Central memory CD8-positive, alpha-beta T cell (primary cell): ENCODE measurements at regions not wholly inside any gene's neighbourhood (a gene's known extent, or its start where the extent isn't known, plus 50 kb on each side); places are given as distances from the start of the nearest gene placed in this dataset.
A peak's percentile ranks its signal among the peaks of the same experiment; 100 is the strongest.
"Not testable (repeated sequence)": the region's sequence is repeated elsewhere in the genome, so short reads cannot be mapped to it uniquely, and the experiment has no call there.

Experiments
- ATAC-seq: fragments of 150-1000 bp; cut with Tn5 transposase; replicated peaks from 2 replicates; pipeline ENCODE4 v1.10.0; 2022; ENCODE audit warnings: mild to moderate bottlenecking, moderate FRiP score, moderate number of reproducible peaks; ENCODE audit not compliant: poor library complexity, severe bottlenecking; ENCODE audit errors: extremely low read depth
- DNase-seq, 2 donors: peaks; one replicate each; pipeline ENCODE4 v3.0.0; 2021; ENCODE audit warnings: low spot score in 2 of 2
- H3K27ac Mint-ChIP-seq: one replicate; pipeline ENCODE4 v1.8.0; 2022; ENCODE audit warnings: low read depth, mild to moderate bottlenecking, moderate library complexity, mixed read lengths
- H3K27me3 Mint-ChIP-seq: one replicate; pipeline ENCODE4 v1.8.0; 2022; ENCODE audit warnings: mixed read lengths
- H3K36me3 Mint-ChIP-seq: one replicate; pipeline ENCODE4 v1.8.0; 2022; ENCODE audit warnings: mild to moderate bottlenecking, moderate library complexity, mixed read lengths; ENCODE audit not compliant: insufficient read depth
- H3K4me1 Mint-ChIP-seq: one replicate; pipeline ENCODE4 v1.8.0; 2022; ENCODE audit warnings: mixed read lengths
- H3K4me3 Mint-ChIP-seq: one replicate; pipeline ENCODE4 v1.8.0; 2022; ENCODE audit warnings: mild to moderate bottlenecking, moderate library complexity, mixed read lengths
- H3K9me3 Mint-ChIP-seq: one replicate; pipeline ENCODE4 v1.8.0; 2022; ENCODE audit warnings: mixed read lengths

GRCh38 chr4:132108784-132109183 lies 1040.3 kb upstream of the PCDH10 start:
- H3K27me3 Mint-ChIP-seq = no peaks in the 10 kb centered on the region
- no peak overlapping the region for H3K4me3 Mint-ChIP-seq
- no peaks in the 10 kb centered on the region for H3K36me3 Mint-ChIP-seq
- no peak for ATAC-seq
- no peak overlapping the region for H3K27ac Mint-ChIP-seq
- H3K4me1 Mint-ChIP-seq = no peaks in the 10 kb centered on the region
- no peak for DNase-seq
- peaks cover 24% of the 10 kb centered on the region for H3K9me3 Mint-ChIP-seq

- H3K36me3 Mint-ChIP-seq = no peaks in the 10 kb centered on the region
- no peaks in the 10 kb centered on the region for H3K27me3 Mint-ChIP-seq
- peaks cover 33% of the 10 kb centered on the region for H3K9me3 Mint-ChIP-seq
- DNase-seq (no peak), ATAC-seq (no peak)
- no peaks in the 10 kb centered on the region for H3K4me1 Mint-ChIP-seq
- H3K27ac Mint-ChIP-seq = no peak overlapping the region
- no peak overlapping the region for H3K4me3 Mint-ChIP-seq
These were observed 1034.2 kb upstream of the PCDH10 start for GRCh38 chr4:132114885-132115284.

DNA sequence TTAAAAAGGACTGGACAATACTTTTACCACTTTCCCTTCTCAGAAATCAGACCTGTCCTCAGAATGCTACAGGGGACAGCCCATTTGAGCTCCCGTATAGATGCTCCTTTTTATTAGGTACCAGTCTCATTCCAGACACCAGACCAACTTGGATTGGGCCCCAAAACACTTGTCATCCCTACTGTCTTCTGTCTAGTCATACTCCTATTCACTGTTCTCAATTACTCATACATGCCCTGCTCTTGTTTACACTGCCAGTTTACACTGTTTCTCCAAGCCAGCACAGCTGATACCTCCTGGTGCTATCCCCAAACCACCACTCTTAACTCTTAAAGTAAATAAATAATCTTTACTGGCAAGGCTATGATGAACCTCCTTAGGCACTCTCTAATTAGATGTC lies 1026.4 kb upstream of the PCDH10 start:
- H3K27me3 Mint-ChIP-seq, H3K4me1 Mint-ChIP-seq, ATAC-seq, H3K36me3 Mint-ChIP-seq, DNase-seq, H3K27ac Mint-ChIP-seq: not testable (repeated sequence)
- Mint-ChIP-seq H3K4me3 (peak overlapping the region; percentile 21), H3K9me3 (peaks cover 45% of the 10 kb centered on the region)

GRCh38 chr4:132123870-132124623 lies 1025.0 kb upstream of the PCDH10 start:
- Mint-ChIP-seq H3K36me3 (peaks cover 3% of the 10 kb centered on the region), H3K4me3 (peak overlapping the region; percentile 52), H3K9me3 (peaks cover 35% of the 10 kb centered on the region), H3K27ac (no peak overlapping the region), H3K4me1 (no peaks in the 10 kb centered on the region), H3K27me3 (no peaks in the 10 kb centered on the region)
- DNase-seq (no peak), ATAC-seq (no peak)

- Mint-ChIP-seq H3K9me3 (peaks cover 29% of the 10 kb centered on the region), H3K36me3 (peaks cover 3% of the 10 kb centered on the region), H3K27ac (no peak overlapping the region), H3K4me1 (no peaks in the 10 kb centered on the region), H3K27me3 (no peaks in the 10 kb centered on the region), H3K4me3 (no peak overlapping the region)
- DNase-seq = no peak
- ATAC-seq = no peak
These were observed 1024.5 kb upstream of the PCDH10 start for GRCh38 chr4:132124624-132124974.

- H3K27me3 Mint-ChIP-seq = no peaks in the 10 kb centered on the region
- H3K27ac Mint-ChIP-seq = no peak overlapping the region
- no peak for DNase-seq
- H3K4me3 Mint-ChIP-seq = no peak overlapping the region
- ATAC-seq = no peak
- H3K9me3 Mint-ChIP-seq = peaks cover 25% of the 10 kb centered on the region
- no peaks in the 10 kb centered on the region for H3K4me1 Mint-ChIP-seq
- H3K36me3 Mint-ChIP-seq = peaks cover 3% of the 10 kb centered on the region
These were observed 1024.0 kb upstream of the PCDH10 start for GRCh38 chr4:132125131-132125530.

DNA sequence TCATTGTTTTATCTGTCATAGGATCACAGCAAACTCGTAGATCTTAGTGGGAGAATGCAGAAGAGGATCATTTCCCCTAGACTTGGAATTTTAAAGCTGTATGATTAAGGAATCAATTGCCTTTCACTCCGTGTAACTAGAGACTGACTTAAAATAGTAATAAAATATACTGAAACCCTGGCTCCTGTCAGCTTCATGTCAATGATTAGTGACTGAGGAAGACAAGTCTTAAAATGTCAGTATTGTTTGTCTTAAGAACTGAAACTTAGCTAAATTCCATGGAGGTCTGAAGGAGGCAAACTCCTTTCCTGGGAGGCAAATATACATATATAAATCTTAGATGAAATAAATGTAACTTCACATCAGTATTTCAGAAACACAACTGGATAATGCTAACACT lies 1016.7 kb upstream of the PCDH10 start:
- H3K36me3 Mint-ChIP-seq = no peaks in the 10 kb centered on the region
- ATAC-seq (no peak), DNase-seq (no peak)
- H3K27ac Mint-ChIP-seq = no peak overlapping the region
- peaks cover 10% of the 10 kb centered on the region for H3K9me3 Mint-ChIP-seq
- no peaks in the 10 kb centered on the region for H3K27me3 Mint-ChIP-seq
- no peak overlapping the region for H3K4me3 Mint-ChIP-seq
- no peaks in the 10 kb centered on the region for H3K4me1 Mint-ChIP-seq

DNA sequence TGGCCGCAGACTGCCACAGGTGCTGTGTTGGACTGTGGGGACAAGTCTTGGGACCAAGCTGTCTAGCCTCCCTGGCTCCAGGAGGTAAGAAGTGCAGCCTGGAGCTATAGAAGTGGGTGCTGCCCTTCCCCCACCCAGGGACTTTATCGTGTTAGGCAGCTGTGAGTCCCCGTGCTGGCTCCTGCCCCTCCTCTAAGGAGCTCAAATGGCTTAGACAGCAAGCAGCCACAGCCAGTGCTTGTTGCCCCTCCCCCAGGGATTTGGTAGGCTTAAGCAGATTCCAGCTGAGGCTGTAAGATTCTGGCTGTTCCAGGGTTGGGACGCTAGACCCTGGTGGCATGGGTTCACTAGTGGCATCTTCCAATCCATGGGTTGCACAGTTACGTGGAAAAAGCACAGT lies 979.4 kb upstream of the PCDH10 start:
- H3K4me3 Mint-ChIP-seq = no peak overlapping the region
- DNase-seq (no peak), ATAC-seq (no peak)
- no peaks in the 10 kb centered on the region for H3K36me3 Mint-ChIP-seq
- no peak overlapping the region for H3K27ac Mint-ChIP-seq
- H3K9me3 Mint-ChIP-seq = peaks cover 40% of the 10 kb centered on the region
- no peaks in the 10 kb centered on the region for H3K4me1 Mint-ChIP-seq
- no peaks in the 10 kb centered on the region for H3K27me3 Mint-ChIP-seq

DNA sequence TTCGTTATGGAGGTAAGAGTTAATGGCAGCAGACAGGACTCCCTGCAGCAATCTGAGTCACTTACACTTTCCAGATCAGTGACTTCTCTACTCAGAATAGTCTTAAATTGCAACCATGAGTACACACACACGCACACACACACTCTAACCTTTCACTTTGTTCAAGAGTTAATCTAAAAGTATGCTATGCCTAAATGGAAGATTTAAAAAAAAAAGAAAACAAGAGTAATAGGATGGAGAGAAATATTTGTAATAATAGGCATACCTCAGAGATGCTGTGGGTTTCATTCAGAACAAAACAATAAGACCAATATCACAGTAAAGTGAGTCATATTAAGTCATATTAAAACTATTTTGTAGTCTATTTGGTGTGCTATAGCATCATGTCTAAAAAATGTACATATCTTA lies 969.1 kb upstream of the PCDH10 start:
- Mint-ChIP-seq H3K9me3 (peaks cover 9% of the 10 kb centered on the region), H3K27ac (no peak overlapping the region), H3K4me1 (no peaks in the 10 kb centered on the region), H3K27me3 (no peaks in the 10 kb centered on the region), H3K36me3 (no peaks in the 10 kb centered on the region), H3K4me3 (no peak overlapping the region)
- ATAC-seq = no peak
- DNase-seq = no peak

DNA sequence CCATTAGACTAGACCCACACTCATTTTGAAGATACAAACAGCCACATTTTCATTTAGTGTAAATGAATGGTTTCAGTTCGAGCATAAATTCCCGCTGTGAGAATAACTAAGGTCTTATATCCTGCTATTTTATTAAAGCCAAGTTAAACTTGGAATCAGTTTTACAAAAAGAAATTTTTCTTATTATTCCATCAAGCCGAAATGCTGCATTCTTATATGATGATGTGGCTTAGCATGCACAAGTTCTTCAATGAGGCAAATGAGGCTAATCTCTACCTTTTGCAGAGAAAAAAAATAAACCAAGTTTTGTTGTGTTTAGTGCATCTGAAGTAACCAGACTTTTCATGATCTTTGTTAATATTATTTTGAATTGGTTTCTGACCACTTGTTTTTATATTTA lies 953.9 kb upstream of the PCDH10 start:
- Mint-ChIP-seq H3K36me3 (no peaks in the 10 kb centered on the region), H3K4me3 (no peak overlapping the region), H3K27ac (no peak overlapping the region), H3K27me3 (no peaks in the 10 kb centered on the region), H3K4me1 (no peaks in the 10 kb centered on the region), H3K9me3 (peaks cover 15% of the 10 kb centered on the region)
- DNase-seq = no peak
- ATAC-seq = no peak

- no peaks in the 10 kb centered on the region for H3K27me3 Mint-ChIP-seq
- H3K4me3 Mint-ChIP-seq = no peak overlapping the region
- no peaks in the 10 kb centered on the region for H3K36me3 Mint-ChIP-seq
- H3K27ac Mint-ChIP-seq = no peak overlapping the region
- ATAC-seq (no peak), DNase-seq (no peak)
- H3K4me1 Mint-ChIP-seq = no peaks in the 10 kb centered on the region
- peaks cover 5% of the 10 kb centered on the region for H3K9me3 Mint-ChIP-seq
These were observed 945.5 kb upstream of the PCDH10 start for GRCh38 chr4:132203618-132204017.

DNA sequence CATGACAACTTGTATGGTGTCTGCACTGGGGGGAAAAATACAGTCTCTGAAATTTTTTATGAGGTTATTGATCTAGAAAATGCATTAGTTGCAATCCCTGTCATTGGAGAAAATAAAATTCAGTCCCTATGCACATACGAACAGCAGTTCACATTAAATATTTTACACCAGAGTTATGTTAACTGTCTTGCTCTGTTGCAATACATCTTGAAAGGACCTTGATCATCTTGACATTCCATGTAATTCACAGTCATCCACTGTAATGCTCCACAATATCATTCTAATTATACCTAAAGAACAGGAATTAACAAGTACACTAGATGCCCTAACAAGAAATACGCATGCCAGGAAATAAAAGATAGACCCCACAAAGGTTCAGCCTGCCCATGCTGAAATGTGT lies 934.6 kb upstream of the PCDH10 start:
- Mint-ChIP-seq H3K36me3 (no peaks in the 10 kb centered on the region), H3K27me3 (no peaks in the 10 kb centered on the region), H3K4me1 (no peaks in the 10 kb centered on the region), H3K9me3 (peaks cover 9% of the 10 kb centered on the region), H3K4me3 (no peak overlapping the region), H3K27ac (no peak overlapping the region)
- DNase-seq = no peak
- ATAC-seq = no peak

DNA sequence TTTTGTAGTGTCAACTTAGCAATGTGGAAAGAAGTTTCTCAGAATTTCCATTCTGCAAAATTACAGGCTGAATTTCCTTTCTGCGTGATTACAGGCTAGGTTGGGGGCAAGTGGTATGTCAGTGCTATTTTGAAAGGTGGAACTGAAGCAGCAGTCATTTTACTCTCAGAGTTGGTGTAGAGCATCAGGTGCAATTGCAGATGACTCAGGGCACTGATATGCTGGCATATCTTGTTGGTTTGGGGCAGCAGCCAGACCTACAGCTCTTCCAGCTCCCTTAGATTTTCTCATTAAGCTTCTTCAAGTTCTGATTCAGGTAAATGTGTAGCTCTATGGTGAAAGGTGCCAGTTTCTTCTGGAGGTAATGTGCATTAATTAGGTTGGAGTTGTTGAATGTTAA lies 930.7 kb upstream of the PCDH10 start:
- Mint-ChIP-seq H3K27ac (no peak overlapping the region), H3K27me3 (no peaks in the 10 kb centered on the region), H3K4me3 (no peak overlapping the region), H3K36me3 (no peaks in the 10 kb centered on the region), H3K4me1 (no peaks in the 10 kb centered on the region), H3K9me3 (peaks cover 19% of the 10 kb centered on the region)
- DNase-seq (no peak), ATAC-seq (no peak)
